PC-3 (cell line): ENCODE measurements at regions not wholly inside any gene's neighbourhood (a gene's known extent, or its start where the extent isn't known, plus 50 kb on each side); places are given as distances from the start of the nearest gene placed in this dataset.

Experiments used
- ATAC-seq: fragments of 200-7000 bp; cut with Tn5 transposase; 2 replicates; pipeline ENCODE4 v1.9.1; 2020; ENCODE audit warnings: mild to moderate bottlenecking, moderate library complexity
- BruUV-seq: library from RNA; stranded (reverse); fragments of 400-500 nt; replicated peaks from 2 replicates; lab custom pipeline; 2021; lab: Mats Ljungman, UMichigan
- CTCF ChIA-PET: fragments of 300-600 bp; sonication (Branson Sonifier 250); formaldehyde crosslinking; loops from one replicate; lab custom pipeline; 2022; ENCODE audit warnings: antibody characterized with exemption; lab: Charles Lee
- POLR2A ChIA-PET: fragments of 300-600 bp; sonication (Branson Sonifier 250); formaldehyde crosslinking; loops from one replicate; lab custom pipeline; 2022; ENCODE audit warnings: antibody characterized with exemption; ENCODE audit not compliant: unreplicated experiment; lab: Charles Lee
- DNase-seq: peaks from one replicate; pipeline ENCODE4 v3.0.0-alpha.2; 2015
- H2AFZ ChIP-seq: fragments of 300-600 bp; sonication (generic); 2 replicates; pipeline ENCODE4 v1.6.0; 2016; ENCODE audit warnings: antibody characterized with exemption, low read length
- H3F3A ChIP-seq: fragments of 300-600 bp; sonication (generic); one replicate; pipeline ENCODE4 v1.6.0; 2017; ENCODE audit warnings: antibody characterized with exemption, low read length, control low read depth, mild to moderate bottlenecking; ENCODE audit not compliant: unreplicated experiment
- H3K27ac ChIP-seq: fragments of 300-600 bp; sonication (generic); 2 replicates; pipeline ENCODE4 v1.5.1; 2016; ENCODE audit warnings: mild to moderate bottlenecking, low read length
- H3K27me3 ChIP-seq: fragments of 300-600 bp; sonication (generic); 2 replicates; pipeline ENCODE4 v1.6.1; 2016; ENCODE audit warnings: low read length, mixed read lengths
- H3K36me3 ChIP-seq: fragments of 300-600 bp; sonication (generic); 2 replicates; pipeline ENCODE4 v1.6.1; 2016; ENCODE audit warnings: low read depth, mixed run types, low read length, mixed read lengths
- H3K4me1 ChIP-seq: fragments of 300-600 bp; sonication (generic); 2 replicates; pipeline ENCODE4 v1.5.1; 2016; ENCODE audit warnings: low read length; ENCODE audit not compliant: insufficient read depth
- H3K4me2 ChIP-seq: fragments of 300-600 bp; sonication (generic); 2 replicates; pipeline ENCODE4 v1.6.0; 2016; ENCODE audit warnings: low read length
- H3K4me3 ChIP-seq: fragments of 300-600 bp; sonication (generic); 2 replicates; pipeline ENCODE4 v1.5.1; 2016; ENCODE audit warnings: mild to moderate bottlenecking, low read length, mixed read lengths
- H3K79me2 ChIP-seq: fragments of 300-600 bp; sonication (generic); 2 replicates; pipeline ENCODE4 v1.6.1; 2017; ENCODE audit warnings: low read length, mixed read lengths
- H3K9ac ChIP-seq: fragments of 300-600 bp; sonication (generic); 2 replicates; pipeline ENCODE4 v1.6.0; 2016; ENCODE audit warnings: mild to moderate bottlenecking, low read length
- H3K9me2 ChIP-seq: fragments of 300-600 bp; sonication (generic); replicated peaks from 2 replicates; pipeline ENCODE4 v1.6.1; 2016; ENCODE audit warnings: mixed run types, low read length, mixed read lengths
- H3K9me3 ChIP-seq: fragments of 300-600 bp; sonication (generic); 2 replicates; pipeline ENCODE4 v1.6.1; 2016; ENCODE audit warnings: low read length, mixed read lengths
- H4K20me1 ChIP-seq: fragments of 300-600 bp; sonication (generic); 2 replicates; pipeline ENCODE4 v1.6.1; 2016; ENCODE audit warnings: low read length, mixed read lengths
- CTCF ChIP-seq: fragments of 300-600 bp; sonication (generic); conservative IDR thresholded peaks from 2 replicates; pipeline ENCODE4 v1.5.1; 2017; ENCODE audit warnings: antibody characterized with exemption, low read depth, mild to moderate bottlenecking, low read length
- EZH2 ChIP-seq: fragments of 300-600 bp; sonication (generic); IDR thresholded peaks from one replicate; pipeline ENCODE4 v1.6.1; 2017; ENCODE audit warnings: antibody characterized with exemption, mild to moderate bottlenecking, low read length; ENCODE audit not compliant: unreplicated experiment
- EZH2phosphoT487 ChIP-seq: fragments of 300-600 bp; sonication (generic); IDR thresholded peaks from 2 replicates; pipeline ENCODE4 v1.6.1; 2018; ENCODE audit warnings: mild to moderate bottlenecking, antibody characterized with exemption, low read length, borderline replicate concordance
- intact Hi-C: fragments of 100-400 bp; cut with micrococcal nuclease; formaldehyde crosslinking; loops from 2 replicates; pipeline ENCODE4 v1.9.0; 2023

GRCh38 chr12:69084816-69085378 is 151.9 kb upstream of the CPM start:
- Histone ChIP-seq H3K4me1 (no peaks in the 10 kb centered on the region), H3F3A (no peaks in the 10 kb centered on the region), H3K4me3 (no peak overlapping the region), H3K27ac (no peak overlapping the region), H4K20me1 (no peaks in the 10 kb centered on the region), H3K27me3 (peaks cover 4% of the 10 kb centered on the region; the same call in 1 of the 2 replicates), H3K9me2 (no peaks in the 10 kb centered on the region), H3K9ac (no peak overlapping the region), H3K79me2 (no peaks in the 10 kb centered on the region), H2AFZ (no peak overlapping the region), H3K4me2 (no peak overlapping the region), H3K36me3 (no peaks in the 10 kb centered on the region), H3K9me3 (no peaks in the 10 kb centered on the region)
- TF ChIP-seq CTCF (no peak), EZH2phosphoT487 (no peak), EZH2 (no peak)
- no peak for ATAC-seq
- ChIA-PET POLR2A (no interaction called here), CTCF (no interaction called here)
- BruUV-seq, result no TSS peak
- no peak for DNase-seq
- intact Hi-C loops, result no loop called here

GRCh38 chr12:69085852-69086251 is 152.9 kb upstream of the CPM start:
- no peak overlapping the region for H3K4me3 ChIP-seq
- H3F3A ChIP-seq, result no peaks in the 10 kb centered on the region
- no peaks in the 10 kb centered on the region for H3K4me1 ChIP-seq
- no peaks in the 10 kb centered on the region for H3K9me3 ChIP-seq
- no peak for ATAC-seq
- DNase-seq, result no peak
- H3K9ac ChIP-seq, result no peak overlapping the region
- H3K79me2 ChIP-seq, result no peaks in the 10 kb centered on the region
- H3K9me2 ChIP-seq, result no peaks in the 10 kb centered on the region
- CTCF ChIA-PET, result no interaction called here
- H2AFZ ChIP-seq, result no peak overlapping the region
- H3K27me3 ChIP-seq, result peaks cover 12% of the 10 kb centered on the region; the same call in 1 of the 2 replicates
- intact Hi-C loops, result no loop called here
- BruUV-seq, result no TSS peak
- POLR2A ChIA-PET, result no interaction called here
- H4K20me1 ChIP-seq, result no peaks in the 10 kb centered on the region
- no peak overlapping the region for H3K4me2 ChIP-seq
- H3K27ac ChIP-seq, result no peak overlapping the region
- TF ChIP-seq EZH2phosphoT487 (no peak), EZH2 (no peak), CTCF (no peak)
- H3K36me3 ChIP-seq, result no peaks in the 10 kb centered on the region

GRCh38 chr12:69087986-69088385 is 151.4 kb upstream of the CPSF6 start:
- no peaks in the 10 kb centered on the region for H3K36me3 ChIP-seq
- TF ChIP-seq CTCF, result no peak
- TF ChIP-seq EZH2, result no peak
- TF ChIP-seq EZH2phosphoT487, result no peak
- H3K4me1 ChIP-seq, result no peaks in the 10 kb centered on the region
- no peaks in the 10 kb centered on the region for H3K79me2 ChIP-seq
- no peak overlapping the region for H3K27ac ChIP-seq
- BruUV-seq, result no TSS peak
- CTCF ChIA-PET, result no interaction called here
- no peak for DNase-seq
- H3K9me3 ChIP-seq, result no peaks in the 10 kb centered on the region
- intact Hi-C loops, result no loop called here
- no peaks in the 10 kb centered on the region for H3K9me2 ChIP-seq
- no peaks in the 10 kb centered on the region for H3F3A ChIP-seq
- H4K20me1 ChIP-seq, result no peaks in the 10 kb centered on the region
- peaks cover 30% of the 10 kb centered on the region; the same call in 1 of the 2 replicates for H3K27me3 ChIP-seq
- H3K4me2 ChIP-seq, result no peak overlapping the region
- POLR2A ChIA-PET, result no interaction called here
- no peak for ATAC-seq
- no peak overlapping the region for H3K4me3 ChIP-seq
- no peak overlapping the region for H3K9ac ChIP-seq
- H2AFZ ChIP-seq, result no peak overlapping the region
